Endodermal cell (in vitro differentiated cells): ENCODE measurements at regions not wholly inside any gene's neighbourhood (a gene's known extent, or its start where the extent isn't known, plus 50 kb on each side); places are given as distances from the start of the nearest gene placed in this dataset.
A peak's percentile ranks its signal among the peaks of the same experiment; 100 is the strongest.

ENCODE experiments used
- DNase-seq: peaks from one replicate; pipeline ENCODE4 v3.0.0-alpha.2; 2017
- H3K27ac ChIP-seq: 2 replicates; pipeline ENCODE4 v1.5.1; 2013; ENCODE audit warnings: mild to moderate bottlenecking, low read depth, low read length, moderate library complexity
- H3K27me3 ChIP-seq: 2 replicates; pipeline ENCODE4 v1.6.1; 2013; ENCODE audit warnings: mild to moderate bottlenecking, low read length, moderate library complexity; ENCODE audit not compliant: insufficient read depth, control insufficient read depth, poor library complexity, severe bottlenecking
- H3K36me3 ChIP-seq: 2 replicates; pipeline ENCODE4 v1.7.0; 2013; ENCODE audit warnings: mild to moderate bottlenecking, low read length, moderate library complexity; ENCODE audit not compliant: control insufficient read depth, insufficient read depth
- H3K4me1 ChIP-seq: one replicate; pipeline ENCODE4 v1.7.0; 2013; ENCODE audit warnings: low read length; ENCODE audit not compliant: control insufficient read depth, insufficient read depth
- H3K4me3 ChIP-seq: 2 replicates; pipeline ENCODE4 v1.5.1; 2013; ENCODE audit warnings: mild to moderate bottlenecking, low read length, moderate library complexity
- H3K9ac ChIP-seq: 2 replicates; pipeline ENCODE4 v1.6.1; 2013; ENCODE audit warnings: mild to moderate bottlenecking, low read length, moderate library complexity; ENCODE audit not compliant: poor library complexity, severe bottlenecking; ENCODE audit errors: extremely low read depth
- H3K9me3 ChIP-seq: 2 replicates; pipeline ENCODE4 v1.6.1; 2013; ENCODE audit warnings: mild to moderate bottlenecking, low read length, moderate library complexity; ENCODE audit not compliant: control insufficient read depth
- H3K27ac Mint-ChIP-seq: 2 replicates; pipeline ENCODE4 v1.8.0; 2020; ENCODE audit warnings: mixed read lengths
- H3K27me3 Mint-ChIP-seq: 2 replicates; pipeline ENCODE4 v1.8.0; 2021; ENCODE audit warnings: mild to moderate bottlenecking, mixed read lengths; ENCODE audit not compliant: insufficient read depth
- H3K36me3 Mint-ChIP-seq: 2 replicates; pipeline ENCODE4 v1.8.0; 2020; ENCODE audit warnings: low read depth, mixed read lengths
- H3K4me1 Mint-ChIP-seq: 2 replicates; pipeline ENCODE4 v1.8.0; 2020; ENCODE audit warnings: mixed read lengths
- H3K4me3 Mint-ChIP-seq: 2 replicates; pipeline ENCODE4 v1.8.0; 2020; ENCODE audit warnings: mild to moderate bottlenecking, moderate library complexity, mixed read lengths
- H3K9me3 Mint-ChIP-seq: 2 replicates; pipeline ENCODE4 v1.8.0; 2020; ENCODE audit warnings: mild to moderate bottlenecking, mixed read lengths
- CTCF ChIP-seq: fragments of 200-600 bp; sonication (generic); conservative IDR thresholded peaks from 2 replicates; pipeline ENCODE4 v1.5.0; 2021; ENCODE audit warnings: antibody characterized with exemption, mild to moderate bottlenecking
- WGBS, 2 experiments: methylation state at CpG; one replicate each; pipeline versions ENCODE4 v1.1.5 to v1.1.7; 2013; ENCODE audit warnings: missing lambda C conversion rate in 2 of 2, mixed read lengths in 1 of 2; ENCODE audit not compliant: insufficient coverage in 1 of 2, insufficient read length in 1 of 2; 5-methylcytosine and 5-hydroxymethylcytosine counted together

- Mint-ChIP-seq H3K9me3 (no peaks in the 10 kb centered on the region), H3K36me3 (no peaks in the 10 kb centered on the region), H3K4me3 (no peak overlapping the region), H3K4me1 (peaks cover 11% of the 10 kb centered on the region), H3K27ac (no peak overlapping the region), H3K27me3 (no peaks in the 10 kb centered on the region)
- H3K4me3 ChIP-seq, result no peak overlapping the region
- no peaks in the 10 kb centered on the region for H3K27me3 ChIP-seq
- no peak for TF ChIP-seq CTCF
- H3K36me3 ChIP-seq, result no peaks in the 10 kb centered on the region
- WGBS, 2 experiments, result 100% methylated on average over 2 of the region's 2 CpGs; no CpG with 5 or more reads in 1 of the 2 experiments
- no peak for DNase-seq
- no peak overlapping the region for H3K9ac ChIP-seq
- no peak overlapping the region for H3K27ac ChIP-seq
- no peaks in the 10 kb centered on the region for H3K9me3 ChIP-seq
- H3K4me1 ChIP-seq, result no peaks in the 10 kb centered on the region
Measured at GRCh38 chr1:165067829-165068228, 288.7 kb downstream of the LMX1A start.

- WGBS, 2 experiments, result 93 to 100% methylated on average over 4 to 6 of the region's 6 CpGs
- Histone ChIP-seq H3K27ac (no peak overlapping the region), H3K27me3 (no peaks in the 10 kb centered on the region), H3K9ac (no peak overlapping the region), H3K4me3 (no peak overlapping the region), H3K36me3 (no peaks in the 10 kb centered on the region), H3K9me3 (no peaks in the 10 kb centered on the region), H3K4me1 (no peaks in the 10 kb centered on the region)
- H3K4me1 Mint-ChIP-seq, result peaks cover 23% of the 10 kb centered on the region
- TF ChIP-seq CTCF, result no peak
- H3K27me3 Mint-ChIP-seq, result peaks cover 9% of the 10 kb centered on the region
- H3K36me3 Mint-ChIP-seq, result no peaks in the 10 kb centered on the region
- H3K9me3 Mint-ChIP-seq, result no peaks in the 10 kb centered on the region
- no peak for DNase-seq
- H3K4me3 Mint-ChIP-seq, result no peak overlapping the region
- H3K27ac Mint-ChIP-seq, result no peak overlapping the region
Measured at GRCh38 chr1:165063181-165063965, 293.1 kb downstream of the LMX1A start.

- no peaks in the 10 kb centered on the region for H3K36me3 Mint-ChIP-seq
- H3K27me3 ChIP-seq, result no peaks in the 10 kb centered on the region
- H3K9me3 Mint-ChIP-seq, result no peaks in the 10 kb centered on the region
- no peak overlapping the region for H3K9ac ChIP-seq
- H3K4me1 Mint-ChIP-seq, result peaks cover 23% of the 10 kb centered on the region
- TF ChIP-seq CTCF, result no peak
- H3K4me1 ChIP-seq, result no peaks in the 10 kb centered on the region
- H3K27ac Mint-ChIP-seq, result no peak overlapping the region
- peak; percentile 72 for DNase-seq
- H3K27ac ChIP-seq, result no peak overlapping the region
- no peak overlapping the region for H3K4me3 Mint-ChIP-seq
- 25 to 42% methylated on average over 1 to 4 of the region's 4 CpGs for WGBS, 2 experiments
- H3K36me3 ChIP-seq, result no peaks in the 10 kb centered on the region
- peaks cover 10% of the 10 kb centered on the region for H3K27me3 Mint-ChIP-seq
- H3K9me3 ChIP-seq, result no peaks in the 10 kb centered on the region
- H3K4me3 ChIP-seq, result no peak overlapping the region
Measured at GRCh38 chr1:165062346-165062745, 294.2 kb downstream of the LMX1A start.
